PC-3 (cell line): ENCODE measurements at regions not wholly inside any gene's neighbourhood (a gene's known extent, or its start where the extent isn't known, plus 50 kb on each side); places are given as distances from the start of the nearest gene placed in this dataset.
"Not testable (repeated sequence)": the region's sequence is repeated elsewhere in the genome, so short reads cannot be mapped to it uniquely, and the experiment has no call there.

ENCODE experiments used
- EZH2phosphoT487 ChIP-seq: fragments of 300-600 bp; sonication (generic); IDR thresholded peaks from 2 replicates; pipeline ENCODE4 v1.6.1; 2018; ENCODE audit warnings: mild to moderate bottlenecking, antibody characterized with exemption, low read length, borderline replicate concordance
- TF ChIP-seq, protein P1 (sequence below): fragments of 300-600 bp; sonication (generic); conservative IDR thresholded peaks from 2 replicates; pipeline ENCODE4 v1.5.1; 2017; ENCODE audit warnings: antibody characterized with exemption, low read depth, mild to moderate bottlenecking, low read length

DNA sequence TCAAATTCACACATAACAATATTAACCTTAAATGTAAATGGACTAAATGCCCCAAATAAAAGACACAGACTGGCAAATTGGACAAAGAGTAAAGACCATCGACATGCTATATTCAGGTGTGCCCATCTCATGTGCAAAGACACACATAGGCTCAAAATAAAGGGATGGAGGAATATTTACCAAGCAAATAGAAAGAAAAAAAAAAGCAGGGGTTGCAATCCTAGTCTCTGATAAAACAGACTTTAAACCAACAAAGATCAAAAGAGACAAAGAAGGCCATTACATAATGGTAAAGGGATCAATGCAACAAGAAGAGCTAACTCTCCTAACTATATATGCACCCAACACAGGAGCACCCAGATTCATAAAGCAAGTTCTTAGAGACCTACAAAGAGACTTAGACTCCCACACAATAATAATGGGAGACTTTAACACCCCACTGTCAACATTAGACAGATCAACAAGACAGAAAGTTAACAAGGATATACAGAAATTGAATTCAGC, 189.4 kb upstream of the CENPE start:
- TF ChIP-seq, protein P1, sequence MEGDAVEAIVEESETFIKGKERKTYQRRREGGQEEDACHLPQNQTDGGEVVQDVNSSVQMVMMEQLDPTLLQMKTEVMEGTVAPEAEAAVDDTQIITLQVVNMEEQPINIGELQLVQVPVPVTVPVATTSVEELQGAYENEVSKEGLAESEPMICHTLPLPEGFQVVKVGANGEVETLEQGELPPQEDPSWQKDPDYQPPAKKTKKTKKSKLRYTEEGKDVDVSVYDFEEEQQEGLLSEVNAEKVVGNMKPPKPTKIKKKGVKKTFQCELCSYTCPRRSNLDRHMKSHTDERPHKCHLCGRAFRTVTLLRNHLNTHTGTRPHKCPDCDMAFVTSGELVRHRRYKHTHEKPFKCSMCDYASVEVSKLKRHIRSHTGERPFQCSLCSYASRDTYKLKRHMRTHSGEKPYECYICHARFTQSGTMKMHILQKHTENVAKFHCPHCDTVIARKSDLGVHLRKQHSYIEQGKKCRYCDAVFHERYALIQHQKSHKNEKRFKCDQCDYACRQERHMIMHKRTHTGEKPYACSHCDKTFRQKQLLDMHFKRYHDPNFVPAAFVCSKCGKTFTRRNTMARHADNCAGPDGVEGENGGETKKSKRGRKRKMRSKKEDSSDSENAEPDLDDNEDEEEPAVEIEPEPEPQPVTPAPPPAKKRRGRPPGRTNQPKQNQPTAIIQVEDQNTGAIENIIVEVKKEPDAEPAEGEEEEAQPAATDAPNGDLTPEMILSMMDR, result not testable (repeated sequence)
- not testable (repeated sequence) for TF ChIP-seq EZH2phosphoT487
